HCT116 (cell line): ENCODE measurements at regions not wholly inside any gene's neighbourhood (a gene's known extent, or its start where the extent isn't known, plus 50 kb on each side); places are given as distances from the start of the nearest gene placed in this dataset.

Experiments
- ATAC-seq: fragments of 200-7000 bp; cut with Tn5 transposase; 2 replicates; pipeline ENCODE4 v1.9.1; 2020; ENCODE audit warnings: mild to moderate bottlenecking, moderate library complexity
- BruUV-seq: library from RNA; stranded (reverse); fragments of 400-500 nt; replicated peaks from 2 replicates; lab custom pipeline; 2021; lab: Mats Ljungman, UMichigan
- CTCF ChIA-PET: fragments of 300-600 bp; sonication (Branson Sonifier 250); formaldehyde crosslinking; loops from one replicate; lab custom pipeline; 2021; ENCODE audit warnings: antibody characterized with exemption; lab: Charles Lee
- POLR2A ChIA-PET: fragments of 300-600, 350-600 bp; sonication (Branson Sonifier 250); formaldehyde crosslinking; loops from one replicate; lab custom pipeline; 2021; ENCODE audit warnings: antibody characterized with exemption; lab: Charles Lee
- RAD21 ChIA-PET, 2 experiments: fragments of 300-600 bp; sonication (Branson Sonifier 250); formaldehyde crosslinking; loops; one replicate each; lab custom pipeline; 2023; ENCODE audit warnings: low total read pairs in 2 of 2; ENCODE audit not compliant: uncharacterized antibody in 2 of 2, unreplicated experiment in 2 of 2, low non-redundant PET in 1 of 2; lab: Charles Lee
- DNase-seq: peaks from one replicate; pipeline ENCODE4 v3.0.0-alpha.2; 2010; ENCODE audit warnings: low read depth, low spot score
- H2AFZ ChIP-seq: fragments of 200-600 bp; shearing (Covaris generic), sonication (generic); 2 replicates; pipeline ENCODE4 v1.6.1; 2017; ENCODE audit warnings: low read depth, mixed run types, mixed read lengths, antibody characterized with exemption, low read length; ENCODE audit not compliant: poor library complexity, severe bottlenecking
- H3K27ac ChIP-seq: 2 replicates; pipeline ENCODE4 v1.5.1; 2012; ENCODE audit warnings: low read depth, low read length
- H3K27me3 ChIP-seq: fragments of 200-600 bp; sonication (generic); 2 replicates; pipeline ENCODE4 v1.6.1; 2016; ENCODE audit warnings: mixed run types, low read length, mixed read lengths; ENCODE audit not compliant: insufficient read depth
- H3K36me3 ChIP-seq, 2 experiments: fragments of 200-500 bp in 1 of 2; fragments of 200-600 bp in 1 of 2; sonication (Bioruptor generic) in 1 of 2; sonication (generic) in 1 of 2; 2 replicates each; pipeline versions ENCODE4 v1.5.1 to v1.6.1; 2014 to 2016; ENCODE audit warnings: low read length in 2 of 2, inconsistent platforms in 1 of 2, mixed read lengths in 1 of 2, mixed run types in 1 of 2; ENCODE audit not compliant: insufficient read depth in 2 of 2, control insufficient read depth in 1 of 2
- H3K4me1 ChIP-seq, 2 experiments: fragments of 200-600 bp in 1 of 2; sonication (generic) in 1 of 2; 2 replicates each; pipeline versions ENCODE4 v1.5.1 to v1.6.1; 2012 to 2017; ENCODE audit warnings: low read length in 2 of 2, inconsistent platforms in 1 of 2, mild to moderate bottlenecking in 1 of 2, mixed read lengths in 1 of 2, mixed run types in 1 of 2, moderate library complexity in 1 of 2; ENCODE audit not compliant: insufficient read depth in 2 of 2, control insufficient read depth in 1 of 2
- H3K4me2 ChIP-seq: fragments of 200-600 bp; sonication (generic); 2 replicates; pipeline ENCODE4 v1.6.1; 2017; ENCODE audit warnings: mixed run types, low read length, mixed read lengths
- H3K4me3 ChIP-seq, 2 experiments: fragments of 200-600 bp in 1 of 2; sonication (generic) in 1 of 2; replicated peaks in 1 of 2; 2 replicates each; pipeline ENCODE4 v1.5.1; 2011 to 2016; ENCODE audit warnings: low read length in 2 of 2, control low read depth in 1 of 2, low read depth in 1 of 2, mild to moderate bottlenecking in 1 of 2, mixed read lengths in 1 of 2, mixed run types in 1 of 2
- H3K79me2 ChIP-seq: fragments of 200-600 bp; sonication (generic); 2 replicates; pipeline ENCODE4 v1.6.1; 2017; ENCODE audit warnings: mild to moderate bottlenecking, mixed run types, low read length, moderate library complexity, mixed read lengths; ENCODE audit not compliant: insufficient read depth
- H3K9ac ChIP-seq: fragments of 200-600 bp; sonication (generic); 2 replicates; pipeline ENCODE4 v1.6.1; 2016; ENCODE audit warnings: low read length, mixed read lengths
- H3K9me2 ChIP-seq: fragments of 200-600 bp; sonication (generic), shearing (Covaris generic); 2 replicates; pipeline ENCODE4 v1.6.1; 2017; ENCODE audit warnings: mixed run types, mild to moderate bottlenecking, moderate library complexity; ENCODE audit not compliant: insufficient read depth
- H3K9me3 ChIP-seq, 2 experiments: fragments of 200-500 bp in 1 of 2; fragments of 200-600 bp in 1 of 2; sonication (Bioruptor generic) in 1 of 2; sonication (generic) in 1 of 2; 2 replicates each; pipeline ENCODE4 v1.6.1; 2014 to 2017; ENCODE audit warnings: low read length in 2 of 2, mixed read lengths in 2 of 2, inconsistent platforms in 1 of 2, low read depth in 1 of 2, mild to moderate bottlenecking in 1 of 2, mixed run types in 1 of 2, moderate library complexity in 1 of 2; ENCODE audit not compliant: control insufficient read depth in 1 of 2, insufficient read depth in 1 of 2
- H4K20me1 ChIP-seq: fragments of 200-600 bp; sonication (generic), shearing (Covaris generic); 2 replicates; pipeline ENCODE4 v1.6.1; 2017; ENCODE audit warnings: mixed run types, mild to moderate bottlenecking, moderate library complexity; ENCODE audit not compliant: insufficient read depth
- ATF3 ChIP-seq: IDR thresholded peaks from 2 replicates; pipeline ENCODE4 v1.6.1; 2012
- CEBPB ChIP-seq: IDR thresholded peaks from 2 replicates; pipeline ENCODE4 v1.6.1; 2012; ENCODE audit warnings: low read depth
- EGR1 ChIP-seq: IDR thresholded peaks from 2 replicates; pipeline ENCODE4 v1.6.1; 2012; ENCODE audit warnings: low read depth
- ELF1 ChIP-seq: IDR thresholded peaks from 2 replicates; pipeline ENCODE4 v1.6.1; 2012; ENCODE audit warnings: low read depth, borderline replicate concordance
- EZH2 ChIP-seq: fragments of 200-600 bp; sonication (generic); IDR thresholded peaks from 2 replicates; pipeline ENCODE4 v1.6.1; 2017; ENCODE audit warnings: antibody characterized with exemption, mixed run types
- EZH2phosphoT487 ChIP-seq: fragments of 200-600 bp; IDR thresholded peaks from 2 replicates; pipeline ENCODE4 v1.6.1; 2018; ENCODE audit warnings: antibody characterized with exemption, borderline replicate concordance
- FOSL1 ChIP-seq: IDR thresholded peaks from 2 replicates; pipeline ENCODE4 v1.6.1; 2012; ENCODE audit warnings: low read depth
- JUND ChIP-seq: IDR thresholded peaks from 2 replicates; pipeline ENCODE4 v1.6.1; 2012
- POLR2A ChIP-seq: IDR thresholded peaks from 2 replicates; pipeline ENCODE4 v1.7.0; 2011; ENCODE audit warnings: borderline replicate concordance; ENCODE audit not compliant: insufficient read depth, insufficient read length; ENCODE audit errors: extremely low read depth
- POLR2AphosphoS5 ChIP-seq: IDR thresholded peaks from 2 replicates; pipeline ENCODE4 v1.6.1; 2011; ENCODE audit warnings: mild to moderate bottlenecking, low read depth, low read length, moderate library complexity
- RAD21 ChIP-seq: IDR thresholded peaks from 2 replicates; pipeline ENCODE4 v1.6.1; 2012; ENCODE audit warnings: low read depth, mild to moderate bottlenecking
- REST ChIP-seq: IDR thresholded peaks from 2 replicates; pipeline ENCODE4 v1.6.1; 2012; ENCODE audit warnings: low read depth
- SP1 ChIP-seq: IDR thresholded peaks from 2 replicates; pipeline ENCODE4 v1.6.1; 2012; ENCODE audit warnings: low read depth
- TCF7L2 ChIP-seq: IDR thresholded peaks from 2 replicates; pipeline ENCODE4 v1.7.0; 2011; ENCODE audit warnings: borderline replicate concordance, inconsistent platforms; ENCODE audit not compliant: insufficient read depth, insufficient read length; ENCODE audit errors: extremely low read depth
- YY1 ChIP-seq: IDR thresholded peaks from 2 replicates; pipeline ENCODE4 v1.6.1; 2011; ENCODE audit warnings: low read length, low read depth, moderate library complexity, mild to moderate bottlenecking; ENCODE audit not compliant: insufficient replicate concordance; ENCODE audit errors: extremely low read depth
- ZFX ChIP-seq: fragments of 450-650 bp; IDR thresholded peaks from 2 replicates; pipeline ENCODE4 v1.6.1; 2017
- ZNF274 ChIP-seq: fragments of 200-500 bp; sonication (Bioruptor generic); IDR thresholded peaks from 2 replicates; pipeline ENCODE4 v1.6.1; 2014; ENCODE audit warnings: mild to moderate bottlenecking, low read depth, low read length, inconsistent platforms
- intact Hi-C: fragments of 100-400 bp; cut with micrococcal nuclease; formaldehyde crosslinking; loops from 2 replicates; pipeline ENCODE4 v1.10.0; 2022

GRCh38 chr21:35178098-35178497, 129.0 kb upstream of the RUNX1 start:
- Histone ChIP-seq H3K9me2 (no peaks in the 10 kb centered on the region), H2AFZ (no peak overlapping the region), H3K36me3 (no peaks in the 10 kb centered on the region), H3K27ac (no peak overlapping the region), H3K9me3 (no peaks in the 10 kb centered on the region), H3K4me1 (peaks cover 0 to 9% of the 10 kb centered on the region in 2 experiments; a peak in 1 of 4 replicates), H3K9ac (no peak overlapping the region), H4K20me1 (no peaks in the 10 kb centered on the region), H3K4me3 (no peak overlapping the region), H3K79me2 (no peaks in the 10 kb centered on the region), H3K27me3 (no peaks in the 10 kb centered on the region), H3K4me2 (no peak overlapping the region)
- TF ChIP-seq ZNF274 = no peak
- TF ChIP-seq REST = no peak
- no peak for TF ChIP-seq FOSL1
- TF ChIP-seq POLR2A = no peak
- TF ChIP-seq SP1 = no peak
- no peak for TF ChIP-seq TCF7L2
- TF ChIP-seq JUND = no peak
- no peak for TF ChIP-seq POLR2AphosphoS5
- TF ChIP-seq EZH2 = no peak
- TF ChIP-seq ELF1 = no peak
- TF ChIP-seq ZFX = no peak
- TF ChIP-seq YY1 = no peak
- TF ChIP-seq EZH2phosphoT487 = no peak
- no peak for TF ChIP-seq CEBPB
- no peak for TF ChIP-seq EGR1
- no peak for TF ChIP-seq RAD21
- no peak for TF ChIP-seq ATF3
- no peak for ATAC-seq
- BruUV-seq = no TSS peak
- no peak for DNase-seq
- ChIA-PET CTCF (no interaction called here), POLR2A (no interaction called here), RAD21 (no interaction called here)
- intact Hi-C loops = no loop called here
